ENCODE measurements at regions not wholly inside any gene's neighbourhood (a gene's known extent, or its start where the extent isn't known, plus 50 kb on each side); places are given as distances from the start of the nearest gene placed in this dataset.

- in situ Hi-C loops (cut with MboI; ENCODE audit: low sequenced_read_pairs, unreplicated experiment) = no loop called here
- no peak for DNase-seq (ENCODE audit: low spot score)
- TF ChIP-seq CTCF (IDR thresholded peaks at IDR 0.05; ENCODE audit: borderline replicate concordance, control extremely low read depth, extremely low read depth, insufficient read depth, missing control alignments) = no peak
Measured at GRCh38 chr9:108478431-108479332, 377.1 kb downstream of the ACTL7B start.

- in situ Hi-C loops (cut with MboI; ENCODE audit: low sequenced_read_pairs, unreplicated experiment) = no loop called here
- TF ChIP-seq CTCF (IDR thresholded peaks at IDR 0.05; ENCODE audit: borderline replicate concordance, control extremely low read depth, extremely low read depth, insufficient read depth, missing control alignments) = no peak
- no peak for DNase-seq (ENCODE audit: low spot score)
Measured at GRCh38 chr9:108477529-108478006, 378.2 kb downstream of the ACTL7B start.

GRCh38 chr9:108476574-108476973, 379.2 kb downstream of the ACTL7B start:
- TF ChIP-seq CTCF (IDR thresholded peaks at IDR 0.05; ENCODE audit: borderline replicate concordance, control extremely low read depth, extremely low read depth, insufficient read depth, missing control alignments) = no peak
- in situ Hi-C loops (cut with MboI; ENCODE audit: low sequenced_read_pairs, unreplicated experiment) = no loop called here

GRCh38 chr9:108475813-108476212, 380.0 kb downstream of the ACTL7B start:
- TF ChIP-seq CTCF (IDR thresholded peaks at IDR 0.05; ENCODE audit: borderline replicate concordance, control extremely low read depth, extremely low read depth, insufficient read depth, missing control alignments) = no peak
- in situ Hi-C loops (cut with MboI; ENCODE audit: low sequenced_read_pairs, unreplicated experiment) = no loop called here

More at GRCh38 chr9:108476574-108476973, 379.2 kb downstream of the ACTL7B start:
- DNase-seq (ENCODE audit: low spot score) = no peak

GRCh38 chr9:108474356-108474755, 381.4 kb downstream of the ACTL7B start:
- TF ChIP-seq CTCF (IDR thresholded peaks at IDR 0.05; ENCODE audit: borderline replicate concordance, control extremely low read depth, extremely low read depth, insufficient read depth, missing control alignments) = no peak
- DNase-seq (ENCODE audit: low spot score) = no peak
- in situ Hi-C loops (cut with MboI; ENCODE audit: low sequenced_read_pairs, unreplicated experiment) = no loop called here

More at GRCh38 chr9:108475813-108476212, 380.0 kb downstream of the ACTL7B start:
- no peak for DNase-seq (ENCODE audit: low spot score)

GRCh38 chr9:108473209-108474112, 382.3 kb downstream of the ACTL7B start:
- TF ChIP-seq CTCF (IDR thresholded peaks at IDR 0.05; ENCODE audit: borderline replicate concordance, control extremely low read depth, extremely low read depth, insufficient read depth, missing control alignments) = no peak
- DNase-seq (ENCODE audit: low spot score) = no peak
- in situ Hi-C loops (cut with MboI; ENCODE audit: low sequenced_read_pairs, unreplicated experiment) = no loop called here
